ENCODE measurements at regions not wholly inside any gene's neighbourhood (a gene's known extent, or its start where the extent isn't known, plus 50 kb on each side); places are given as distances from the start of the nearest gene placed in this dataset.
"Not testable (repeated sequence)": the region's sequence is repeated elsewhere in the genome, so short reads cannot be mapped to it uniquely, and the experiment has no call there.

- not testable (repeated sequence) for TF ChIP-seq POLR2AphosphoS5, POLR2A (IDR thresholded peaks at IDR 0.05; ENCODE audit: low read depth, low read length)
Measured at GRCh38 chr4:126525400-126525799, 1107.4 kb upstream of the INTU start.
